Fibroblast of mammary gland (primary cell): ENCODE measurements at regions not wholly inside any gene's neighbourhood (a gene's known extent, or its start where the extent isn't known, plus 50 kb on each side); places are given as distances from the start of the nearest gene placed in this dataset.

Experiments
- DNase-seq: peaks from one replicate; pipeline ENCODE4 v3.0.0-alpha.2; 2010; ENCODE audit warnings: low read depth
- H3K4me3 ChIP-seq: 2 replicates; pipeline ENCODE4 v1.5.1; 2011; ENCODE audit warnings: low read depth, mild to moderate bottlenecking, low read length, moderate library complexity; ENCODE audit not compliant: control insufficient read depth
- CTCF ChIP-seq: conservative IDR thresholded peaks from 2 replicates; pipeline ENCODE4 v1.5.1; 2011; ENCODE audit warnings: low read depth, low read length, inconsistent platforms; ENCODE audit not compliant: control insufficient read depth, insufficient read depth

DNA sequence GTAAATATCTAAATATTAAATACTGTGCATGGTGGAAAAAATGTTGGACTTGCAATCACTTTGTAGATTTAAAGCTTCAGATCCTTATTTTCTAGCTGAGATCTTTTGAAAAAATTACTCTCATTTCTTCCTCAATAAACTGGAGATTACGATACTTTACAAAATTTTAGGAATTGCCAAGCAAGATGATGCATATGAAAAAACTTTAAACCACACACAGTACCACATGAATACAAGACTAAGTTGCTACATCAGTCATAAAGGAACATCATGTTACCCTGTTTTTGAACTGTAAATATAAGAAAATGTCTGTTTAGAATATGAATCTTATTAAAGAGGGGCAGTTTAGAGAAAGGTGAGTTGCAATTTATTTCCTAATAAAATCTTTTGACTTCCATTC, 703.6 kb upstream of the NUDT12 start:
- no peak overlapping the region for H3K4me3 ChIP-seq
- no peak for TF ChIP-seq CTCF
- no peak for DNase-seq

- no peak overlapping the region for H3K4me3 ChIP-seq
- no peak for DNase-seq
- TF ChIP-seq CTCF, result no peak
Measured at GRCh38 chr5:104265531-104266140, 703.0 kb upstream of the NUDT12 start.

- DNase-seq, result no peak
- H3K4me3 ChIP-seq, result no peak overlapping the region
- TF ChIP-seq CTCF, result no peak
Measured at GRCh38 chr5:104247260-104247659, 684.7 kb upstream of the NUDT12 start.

DNA sequence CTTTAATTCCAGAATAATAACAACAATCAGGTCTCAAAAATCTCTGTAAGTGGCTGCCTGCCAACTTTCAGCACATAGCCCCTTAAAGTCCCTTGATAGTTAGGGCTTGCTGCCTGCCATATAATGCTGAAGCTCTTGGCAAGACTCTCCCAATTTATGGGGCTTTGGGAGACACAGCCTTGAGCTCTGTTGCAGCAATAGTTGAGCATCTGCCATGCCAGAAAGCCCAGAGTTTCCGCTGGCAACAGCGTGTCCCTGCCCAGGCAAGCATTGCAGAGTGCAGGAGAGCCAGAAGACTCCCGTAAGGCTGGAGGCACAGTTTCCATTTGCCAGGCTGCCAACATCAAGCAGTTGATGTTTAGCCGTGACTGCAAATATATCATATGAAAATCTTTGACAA, 678.5 kb upstream of the NUDT12 start:
- no peak overlapping the region for H3K4me3 ChIP-seq
- TF ChIP-seq CTCF, result no peak
- DNase-seq, result no peak

DNA sequence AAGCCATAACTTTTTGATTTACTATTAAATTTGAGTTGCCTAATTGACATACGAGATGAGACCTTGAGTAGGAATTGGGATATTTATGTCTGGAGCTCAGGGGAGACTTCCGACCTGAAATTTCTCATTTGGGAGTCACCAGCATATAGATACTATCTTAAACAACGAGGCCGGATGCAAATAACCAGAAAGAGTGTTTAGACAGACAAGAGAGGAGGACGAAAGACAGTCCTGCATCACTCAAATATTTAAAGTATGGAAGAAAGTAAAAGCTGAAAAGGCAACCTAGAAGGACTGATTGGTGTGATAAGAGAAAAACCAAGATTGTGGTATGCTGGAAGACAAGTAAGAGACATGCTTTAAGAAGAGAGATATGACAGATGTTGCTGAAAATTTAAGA, 675.0 kb upstream of the NUDT12 start:
- H3K4me3 ChIP-seq, result no peak overlapping the region
- TF ChIP-seq CTCF, result no peak
- DNase-seq, result no peak

DNA sequence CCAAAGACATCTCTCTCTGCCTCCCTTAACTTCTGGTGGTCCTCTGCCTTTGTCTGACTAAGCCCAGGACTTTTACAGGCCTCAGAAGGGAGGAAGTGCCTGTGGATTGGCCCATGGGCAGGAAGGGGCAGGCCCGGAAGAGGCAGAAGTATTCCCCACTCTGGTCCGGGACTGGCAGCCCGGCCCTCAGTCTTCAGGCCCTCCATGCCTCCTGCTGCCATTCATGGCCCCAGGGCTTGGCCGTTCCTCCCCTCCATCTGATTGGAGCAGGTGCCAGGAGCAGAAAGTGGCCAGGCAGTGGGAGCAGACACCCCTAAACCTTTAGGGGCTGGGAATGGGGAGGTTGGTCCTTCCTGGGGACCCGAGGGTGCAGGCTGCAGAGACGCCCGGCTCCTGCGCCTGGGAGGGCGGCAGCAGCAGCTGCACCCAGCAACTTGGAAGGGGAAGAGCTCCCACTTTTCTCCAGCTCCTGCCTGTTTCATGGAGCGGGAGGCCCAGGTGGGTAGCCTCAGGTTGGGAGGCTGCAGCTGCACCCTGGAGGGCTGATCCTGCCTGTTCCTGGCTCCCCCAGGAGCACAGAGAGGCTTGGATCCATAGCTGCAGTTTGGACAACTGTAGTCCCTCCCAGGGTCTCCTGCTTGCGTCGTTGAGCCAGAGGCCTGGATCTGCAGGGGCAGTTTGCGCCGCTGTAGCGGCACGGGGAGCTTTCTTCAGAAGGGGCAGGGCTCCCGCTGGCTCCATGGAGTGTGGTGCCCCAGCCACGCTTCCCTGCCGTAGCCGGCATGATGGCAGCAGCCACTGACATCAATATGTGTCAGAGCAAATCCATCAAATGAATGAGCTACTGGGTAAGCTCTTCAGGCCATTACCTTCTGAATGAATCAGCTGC, 661.5 kb upstream of the NUDT12 start:
- no peak overlapping the region for H3K4me3 ChIP-seq
- DNase-seq, result no peak
- TF ChIP-seq CTCF, result no peak
